ENCODE measurements at regions not wholly inside any gene's neighbourhood (a gene's known extent, or its start where the extent isn't known, plus 50 kb on each side); places are given as distances from the start of the nearest gene placed in this dataset.
A peak's percentile ranks its signal among the peaks of the same experiment; 100 is the strongest.

DNA sequence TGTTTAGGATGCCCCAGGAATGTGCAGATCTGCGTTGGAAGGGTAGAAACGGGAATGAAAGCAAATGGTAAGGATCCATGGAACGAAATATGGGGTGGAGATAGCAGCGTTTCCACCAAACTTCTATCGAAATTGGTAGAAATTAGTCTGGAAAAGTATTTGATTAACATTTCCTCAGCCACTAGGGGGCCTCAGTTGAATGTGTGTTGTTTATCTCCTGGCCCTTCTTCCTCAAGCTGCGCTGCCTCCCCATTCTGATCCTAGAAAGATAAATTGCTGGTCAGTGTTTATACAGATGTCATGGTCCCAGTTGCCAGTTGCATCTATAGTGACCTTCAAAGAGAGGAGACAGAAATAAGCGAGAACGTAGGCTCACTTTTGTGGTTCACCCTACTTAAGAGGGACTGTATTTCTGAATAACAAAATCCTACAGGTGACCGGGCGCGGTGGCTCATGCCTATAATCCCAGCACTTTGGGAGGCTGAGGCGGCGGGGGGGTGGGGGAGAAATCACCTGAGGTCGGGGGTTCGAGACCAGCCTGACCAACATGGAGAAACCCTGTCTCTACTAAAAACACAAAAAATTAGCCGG, 457.1 kb downstream of the SQOR start:
- TF ChIP-seq, protein P1, sequence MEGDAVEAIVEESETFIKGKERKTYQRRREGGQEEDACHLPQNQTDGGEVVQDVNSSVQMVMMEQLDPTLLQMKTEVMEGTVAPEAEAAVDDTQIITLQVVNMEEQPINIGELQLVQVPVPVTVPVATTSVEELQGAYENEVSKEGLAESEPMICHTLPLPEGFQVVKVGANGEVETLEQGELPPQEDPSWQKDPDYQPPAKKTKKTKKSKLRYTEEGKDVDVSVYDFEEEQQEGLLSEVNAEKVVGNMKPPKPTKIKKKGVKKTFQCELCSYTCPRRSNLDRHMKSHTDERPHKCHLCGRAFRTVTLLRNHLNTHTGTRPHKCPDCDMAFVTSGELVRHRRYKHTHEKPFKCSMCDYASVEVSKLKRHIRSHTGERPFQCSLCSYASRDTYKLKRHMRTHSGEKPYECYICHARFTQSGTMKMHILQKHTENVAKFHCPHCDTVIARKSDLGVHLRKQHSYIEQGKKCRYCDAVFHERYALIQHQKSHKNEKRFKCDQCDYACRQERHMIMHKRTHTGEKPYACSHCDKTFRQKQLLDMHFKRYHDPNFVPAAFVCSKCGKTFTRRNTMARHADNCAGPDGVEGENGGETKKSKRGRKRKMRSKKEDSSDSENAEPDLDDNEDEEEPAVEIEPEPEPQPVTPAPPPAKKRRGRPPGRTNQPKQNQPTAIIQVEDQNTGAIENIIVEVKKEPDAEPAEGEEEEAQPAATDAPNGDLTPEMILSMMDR (IDR thresholded peaks at IDR 0.05; ENCODE audit: low read length) = peak; percentile 68
- no peak for TF ChIP-seq EZH2 (IDR thresholded peaks at IDR 0.05; ENCODE audit: borderline replicate concordance, low read length)
